A549 (cell line): ENCODE measurements at regions not wholly inside any gene's neighbourhood (a gene's known extent, or its start where the extent isn't known, plus 50 kb on each side); places are given as distances from the start of the nearest gene placed in this dataset.

ENCODE experiments used
- ATAC-seq, 2 experiments: fragments of 200-7000 bp in 1 of 2; fragments of >200 bp in 1 of 2; cut with Nextera tagmentation in 1 of 2; cut with Tn5 transposase in 1 of 2; 3 replicates each; pipeline versions ENCODE4 v1.8.0 to v1.9.1; 2018 to 2020; ENCODE audit warnings: mild to moderate bottlenecking in 1 of 2, moderate library complexity in 1 of 2
- CTCF ChIA-PET: fragments of 300-600 bp; sonication (Branson Sonifier 250); formaldehyde crosslinking; extraction: SDS; loops from one replicate; lab custom pipeline; 2021; ENCODE audit warnings: antibody characterized with exemption, inconsistent platforms; lab: Yijun Ruan, JAX
- POLR2A ChIA-PET: fragments of 350-600 bp; formaldehyde crosslinking; extraction: SDS; loops from one replicate; lab custom pipeline; 2021; ENCODE audit warnings: antibody characterized with exemption, inconsistent platforms; lab: Yijun Ruan, JAX
- DNase-seq, 2 experiments: peaks; one replicate each; pipeline versions ENCODE4 v3.0.0 to v3.0.0-alpha.2; 2011 to 2016; ENCODE audit warnings: low read depth in 1 of 2, low spot score in 1 of 2
- FAIRE-seq: peaks from 2 replicates; lab custom pipeline; 2011; peaks lifted over from hg19 to GRCh38; lab: Jason Lieb, UNC
- H3K27ac ChIP-seq, 2 experiments: fragments of >200 bp; sonication (Bioruptor Twin); formaldehyde crosslinking; 3 replicates each; pipeline ENCODE4 v1.5.1; 2016 to 2017
- H3K4me1 ChIP-seq: fragments of >200 bp; sonication (Bioruptor Twin); formaldehyde crosslinking; 3 replicates; pipeline ENCODE4 v1.6.1; 2016
- H3K4me2 ChIP-seq: fragments of >200 bp; sonication (Bioruptor Twin); formaldehyde crosslinking; 3 replicates; pipeline ENCODE4 v1.6.1; 2016
- H3K4me3 ChIP-seq: fragments of >200 bp; sonication (Bioruptor Twin); formaldehyde crosslinking; 3 replicates; pipeline ENCODE4 v1.5.1; 2016
- H3K9me3 ChIP-seq: fragments of >200 bp; sonication (Bioruptor Twin); formaldehyde crosslinking; 3 replicates; pipeline ENCODE4 v1.6.1; 2016
- BHLHE40 ChIP-seq: IDR thresholded peaks from 2 replicates; pipeline ENCODE4 v1.6.1; 2012; ENCODE audit warnings: low read depth, low read length, inconsistent platforms
- CBX8 ChIP-seq: fragments of 200-600 bp; sonication (generic); IDR thresholded peaks from 2 replicates; pipeline ENCODE4 v1.6.1; 2016
- CEBPB ChIP-seq, 2 experiments: fragments of >200 bp in 1 of 2; sonication (Bioruptor Twin) in 1 of 2; formaldehyde crosslinking in 1 of 2; IDR thresholded peaks; 2 replicates each; pipeline ENCODE4 v1.6.1; 2012 to 2016
- CHD4 ChIP-seq: fragments of 200-600 bp; sonication (generic); IDR thresholded peaks from 2 replicates; pipeline ENCODE4 v1.6.1; 2016; ENCODE audit warnings: antibody characterized with exemption, mild to moderate bottlenecking, borderline replicate concordance
- CTCF ChIP-seq: fragments of >200 bp; sonication (Bioruptor Twin); formaldehyde crosslinking; IDR thresholded peaks from 3 replicates; pipeline ENCODE4 v1.5.1; 2016
- E2F6 ChIP-seq: IDR thresholded peaks from 2 replicates; pipeline ENCODE4 v1.6.1; 2012; ENCODE audit warnings: low read depth, borderline replicate concordance
- EHF ChIP-seq: fragments of 250-450 bp; sonication (Bioruptor Pico); IDR thresholded peaks from 2 replicates; pipeline ENCODE4 v1.5.0; 2020; ENCODE audit warnings: mild to moderate bottlenecking
- ESRRA ChIP-seq: fragments of 150-350 bp; IDR thresholded peaks from 2 replicates; pipeline ENCODE4 v1.6.1; 2014; ENCODE audit warnings: mild to moderate bottlenecking, low read length, borderline replicate concordance
- FOXS1 ChIP-seq: fragments of 250-450 bp; sonication (Bioruptor Pico); IDR thresholded peaks from 2 replicates; pipeline ENCODE4 v1.5.0; 2020; ENCODE audit warnings: mild to moderate bottlenecking, moderate library complexity
- GATA3 ChIP-seq: IDR thresholded peaks from 2 replicates; pipeline ENCODE4 v1.6.1; 2012; ENCODE audit warnings: borderline replicate concordance
- HMGXB4 ChIP-seq: fragments of 250-450 bp; sonication (Bioruptor Pico); IDR thresholded peaks from 2 replicates; pipeline ENCODE4 v1.5.0; 2021; ENCODE audit warnings: mild to moderate bottlenecking, moderate library complexity, borderline replicate concordance
- HOXB5 ChIP-seq: fragments of 250-450 bp; sonication (Bioruptor Pico); IDR thresholded peaks from 2 replicates; pipeline ENCODE4 v1.5.0; 2020; ENCODE audit warnings: mild to moderate bottlenecking, moderate library complexity
- KDM5A ChIP-seq: fragments of 200-600 bp; sonication (generic); IDR thresholded peaks from 2 replicates; pipeline ENCODE4 v1.6.1; 2016; ENCODE audit warnings: antibody characterized with exemption, mild to moderate bottlenecking
- MYC ChIP-seq: IDR thresholded peaks from 2 replicates; pipeline ENCODE4 v1.6.1; 2012; ENCODE audit warnings: mild to moderate bottlenecking, inconsistent platforms, low read length, improper control_type of control experiment, borderline replicate concordance
- NFE2L2 ChIP-seq: fragments of 150-350 bp; conservative IDR thresholded peaks from 2 replicates; pipeline ENCODE4 v1.6.1; 2014; ENCODE audit warnings: low read length
- RARB ChIP-seq: fragments of 250-450 bp; sonication (Bioruptor Pico); IDR thresholded peaks from 2 replicates; pipeline ENCODE4 v1.8.0; 2021; ENCODE audit warnings: mild to moderate bottlenecking, moderate library complexity
- RCOR1 ChIP-seq: fragments of 150-350 bp; IDR thresholded peaks from 2 replicates; pipeline ENCODE4 v1.6.1; 2014; ENCODE audit warnings: antibody characterized with exemption, low read length, low read depth
- ZSCAN20 ChIP-seq: fragments of 250-450 bp; sonication (Bioruptor Pico); IDR thresholded peaks from 2 replicates; pipeline ENCODE4 v1.8.0; 2022; ENCODE audit warnings: mild to moderate bottlenecking, moderate library complexity
- WGBS: methylation state at CpG from one replicate; pipeline ENCODE4 v1.1.6; 2017; ENCODE audit errors: missing lambda C conversion rate; 5-methylcytosine and 5-hydroxymethylcytosine counted together
- TF ChIP-seq, protein P1 (sequence below): fragments of 250-450 bp; sonication (Bioruptor Pico); IDR thresholded peaks from 2 replicates; pipeline ENCODE4 v1.5.0; 2020; ENCODE audit warnings: low read depth, mild to moderate bottlenecking, moderate library complexity

DNA sequence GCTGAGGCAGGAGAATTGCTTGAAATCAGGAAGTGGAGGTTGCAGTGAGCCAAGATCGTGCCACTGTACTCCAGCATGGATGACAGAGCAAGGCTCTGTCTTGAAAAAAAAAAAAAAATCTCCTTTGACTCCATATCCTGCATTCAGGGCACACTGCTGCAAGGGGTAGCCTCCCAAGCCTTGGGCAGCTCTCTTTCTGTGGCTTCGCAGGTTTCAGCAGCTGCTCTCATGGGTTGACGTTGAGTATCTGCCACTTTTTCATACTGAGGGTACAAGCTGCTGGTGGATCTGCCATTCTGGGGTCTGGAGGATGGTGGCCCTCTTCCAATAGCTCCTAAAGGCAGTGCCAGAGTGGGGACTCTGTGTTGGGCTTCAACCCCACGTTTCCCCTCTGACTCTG is 2198.1 kb upstream of the WWC1 start:
- Histone ChIP-seq H3K4me1 (no peaks in the 10 kb centered on the region), H3K4me3 (no peak overlapping the region), H3K9me3 (no peaks in the 10 kb centered on the region; the same call in 2 of the 3 replicates), H3K27ac (no peak overlapping the region), H3K4me2 (no peak overlapping the region)
- TF ChIP-seq HOXB5 (CRISPR knock-in tag) (no peak), ESRRA (no peak)
- WGBS, result 0% methylated on average over 4 of the region's 4 CpGs
- ChIA-PET CTCF (no interaction called here), POLR2A (no interaction called here)
- DNase-seq (no peak), FAIRE-seq (no peak), ATAC-seq (no peak)

GRCh38 chr5:166102947-166103346 is 2188.5 kb upstream of the WWC1 start:
- Histone ChIP-seq H3K9me3 (no peaks in the 10 kb centered on the region), H3K4me3 (no peak overlapping the region), H3K4me1 (no peaks in the 10 kb centered on the region), H3K27ac (no peak overlapping the region), H3K4me2 (no peak overlapping the region)
- 36% methylated on average over 8 of the region's 10 CpGs for WGBS
- TF ChIP-seq GATA3, result no peak
- TF ChIP-seq HMGXB4 (CRISPR knock-in tag), result no peak
- TF ChIP-seq, protein P1, sequence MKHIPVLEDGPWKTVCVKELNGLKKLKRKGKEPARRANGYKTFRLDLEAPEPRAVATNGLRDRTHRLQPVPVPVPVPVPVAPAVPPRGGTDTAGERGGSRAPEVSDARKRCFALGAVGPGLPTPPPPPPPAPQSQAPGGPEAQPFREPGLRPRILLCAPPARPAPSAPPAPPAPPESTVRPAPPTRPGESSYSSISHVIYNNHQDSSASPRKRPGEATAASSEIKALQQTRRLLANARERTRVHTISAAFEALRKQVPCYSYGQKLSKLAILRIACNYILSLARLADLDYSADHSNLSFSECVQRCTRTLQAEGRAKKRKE (CRISPR knock-in tag), result no peak
- no peak for TF ChIP-seq CEBPB (IDR thresholded peaks at IDR 0.05)
- no peak for TF ChIP-seq NFE2L2
- TF ChIP-seq EHF (CRISPR knock-in tag), result no peak
- TF ChIP-seq CHD4, result no peak
- TF ChIP-seq BHLHE40, result no peak
- no peak for TF ChIP-seq KDM5A
- TF ChIP-seq ZSCAN20 (CRISPR knock-in tag), result no peak
- no peak for TF ChIP-seq CTCF
- FAIRE-seq (no peak), ATAC-seq (no peak), DNase-seq (no peak)
- ChIA-PET POLR2A (no interaction called here), CTCF (no interaction called here)

- no peak overlapping the region for H3K4me2 ChIP-seq
- no peak for TF ChIP-seq MYC
- no peak for TF ChIP-seq RCOR1
- TF ChIP-seq E2F6, result no peak
- no peak for TF ChIP-seq CBX8
- TF ChIP-seq FOXS1 (CRISPR knock-in tag), result no peak
- TF ChIP-seq RARB (CRISPR knock-in tag), result no peak
- no peak for TF ChIP-seq CEBPB (IDR thresholded peaks at IDR 0.05)
- TF ChIP-seq ESRRA, result no peak
- no peak for TF ChIP-seq HOXB5 (CRISPR knock-in tag)
- DNase-seq, result no peak
- no peak overlapping the region for H3K4me3 ChIP-seq
- no peak for ATAC-seq
- no peaks in the 10 kb centered on the region for H3K4me1 ChIP-seq
- ChIA-PET POLR2A (no interaction called here), CTCF (no interaction called here)
- no peak overlapping the region for H3K27ac ChIP-seq
- WGBS, result 0% methylated on average over 3 of the region's 3 CpGs
- H3K9me3 ChIP-seq, result no peaks in the 10 kb centered on the region
- no peak for FAIRE-seq
These were observed 2180.4 kb upstream of the WWC1 start for GRCh38 chr5:166111021-166111420.
